ENCODE measurements at regions not wholly inside any gene's neighbourhood (a gene's known extent, or its start where the extent isn't known, plus 50 kb on each side); places are given as distances from the start of the nearest gene placed in this dataset.
"Not testable (repeated sequence)": the region's sequence is repeated elsewhere in the genome, so short reads cannot be mapped to it uniquely, and the experiment has no call there.

DNA sequence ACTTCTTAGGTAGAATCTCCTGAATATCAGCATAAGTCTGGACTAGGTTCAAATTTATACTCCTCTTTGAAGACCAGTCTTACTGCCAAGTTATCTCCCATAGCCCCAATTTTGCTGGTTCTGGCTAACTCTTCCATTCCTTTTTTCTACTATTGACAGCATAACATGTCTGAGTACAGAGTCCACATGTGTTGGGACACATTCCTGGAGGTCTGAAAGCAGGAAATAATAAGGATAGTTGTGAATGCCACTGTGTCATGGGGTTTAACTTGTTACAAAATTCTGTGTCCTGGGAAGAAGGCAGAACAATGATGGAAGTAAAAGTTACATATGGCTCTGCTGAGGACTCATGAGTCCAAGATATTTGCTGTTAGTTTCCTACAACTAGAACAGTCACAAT lies 57.4 kb upstream of the ZBTB20 start:
- no peak for DNase-seq

- DNase-seq = no peak
Observed at GRCh38 chr3:115208066-115208750, 61.1 kb upstream of the ZBTB20 start.

GRCh38 chr3:115211810-115212492 lies 64.9 kb upstream of the ZBTB20 start:
- DNase-seq = no peak

DNA sequence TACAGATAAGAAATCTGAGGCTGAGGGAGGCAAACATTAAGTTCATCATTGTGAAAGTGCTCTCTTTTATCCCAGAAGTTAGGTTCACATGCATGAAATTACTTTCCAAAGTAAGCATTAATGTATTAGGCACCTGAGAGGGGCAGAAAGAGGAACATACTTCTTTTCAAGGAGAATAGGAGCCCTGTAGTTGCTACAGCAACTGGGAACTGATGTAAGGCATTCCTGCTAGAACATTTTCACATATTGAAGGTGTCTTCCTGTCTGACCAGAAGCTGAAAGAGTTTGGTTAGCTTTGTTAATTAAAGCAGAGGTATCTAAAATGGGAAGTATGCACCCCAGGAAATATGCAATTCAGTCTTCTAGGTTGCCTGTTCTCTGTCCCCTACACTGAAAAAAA lies 65.5 kb upstream of the ZBTB20 start:
- DNase-seq = no peak

- not testable (repeated sequence) for DNase-seq
Observed at GRCh38 chr3:115213052-115213451, 66.0 kb upstream of the ZBTB20 start.

DNA sequence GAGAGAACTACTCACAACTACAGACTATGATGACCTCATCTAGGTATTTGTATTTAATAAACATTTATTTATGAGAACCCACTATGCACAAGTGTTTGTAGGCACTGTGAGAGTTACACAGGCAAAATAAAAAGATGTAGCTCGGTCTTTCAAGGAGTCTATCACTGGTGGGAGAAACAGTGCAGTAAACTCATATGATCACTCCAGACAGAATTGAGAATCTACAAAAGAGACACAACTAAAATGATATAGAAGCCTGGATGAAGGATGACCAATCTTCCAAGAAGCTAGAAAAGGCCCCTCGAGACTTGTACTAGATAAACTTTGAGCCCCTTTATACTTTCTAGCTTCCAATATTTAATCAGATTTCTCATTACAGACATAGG lies 70.2 kb upstream of the ZBTB20 start:
- no peak for DNase-seq

- DNase-seq = peak; percentile 50
Observed at GRCh38 chr3:115217678-115218451, 70.8 kb upstream of the ZBTB20 start.

DNA sequence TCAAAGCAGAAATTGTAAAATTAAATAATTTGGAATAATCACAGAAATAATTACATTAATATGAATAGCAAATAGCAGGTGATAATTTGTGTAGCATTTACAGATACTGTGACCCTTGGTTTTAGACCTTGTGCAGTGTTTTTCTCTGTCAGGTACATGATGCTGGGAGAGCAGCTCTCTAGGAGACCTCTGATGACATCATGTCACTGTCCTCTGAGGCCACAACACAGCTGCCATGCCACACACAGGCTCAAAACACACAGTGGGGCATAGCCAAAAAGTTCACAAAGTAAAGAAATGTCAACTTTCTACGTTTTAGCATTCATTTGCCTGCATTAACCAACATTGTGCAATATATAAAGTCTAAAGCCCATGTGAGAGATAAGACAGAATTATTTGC lies 71.8 kb upstream of the ZBTB20 start:
- no peak for DNase-seq

GRCh38 chr3:115224687-115225086 lies 77.6 kb upstream of the ZBTB20 start:
- DNase-seq = no peak

GRCh38 chr3:115226844-115227445 lies 79.9 kb upstream of the ZBTB20 start:
- DNase-seq = no peak

DNA sequence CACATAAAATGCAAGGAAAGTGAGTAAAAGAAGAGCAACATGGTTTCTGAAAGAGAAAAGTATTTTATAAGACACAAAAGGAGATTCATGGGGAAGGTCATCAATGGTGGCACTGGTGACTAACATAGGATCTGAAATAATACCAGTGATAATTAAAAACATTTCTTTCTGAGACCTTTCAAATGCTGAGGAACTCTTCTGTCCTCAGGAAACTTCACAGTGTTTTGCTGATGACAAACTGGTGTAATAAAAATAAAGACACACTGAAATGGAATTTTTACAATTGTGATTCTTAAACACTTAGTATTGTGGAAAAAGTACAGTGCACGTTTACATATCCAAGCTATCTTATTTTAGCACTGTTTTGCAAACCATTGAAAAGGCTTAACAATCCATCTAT lies 80.4 kb upstream of the ZBTB20 start:
- DNase-seq = no peak

DNA sequence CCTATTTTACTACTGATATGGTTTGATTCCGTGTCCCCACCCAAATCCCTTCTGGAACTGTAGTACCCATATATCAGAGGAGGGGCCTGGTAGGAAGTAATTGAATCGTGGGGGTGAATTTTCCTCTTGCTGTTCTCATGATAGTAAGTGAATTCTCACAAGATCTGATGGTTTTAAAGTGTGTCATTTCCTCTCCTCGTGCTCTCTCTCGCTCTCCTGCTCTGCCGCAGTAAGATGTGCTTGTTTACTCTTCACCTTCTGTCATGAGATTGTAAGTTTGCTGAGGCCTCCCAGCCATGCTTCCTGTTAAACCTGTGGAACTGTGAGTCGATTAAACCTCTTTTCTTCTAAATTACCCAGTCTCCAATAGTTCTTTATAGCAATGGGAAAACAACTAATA lies 81.2 kb upstream of the ZBTB20 start:
- no peak for DNase-seq

- no peak for DNase-seq
Observed at GRCh38 chr3:115232167-115232566, 85.1 kb upstream of the ZBTB20 start.

DNA sequence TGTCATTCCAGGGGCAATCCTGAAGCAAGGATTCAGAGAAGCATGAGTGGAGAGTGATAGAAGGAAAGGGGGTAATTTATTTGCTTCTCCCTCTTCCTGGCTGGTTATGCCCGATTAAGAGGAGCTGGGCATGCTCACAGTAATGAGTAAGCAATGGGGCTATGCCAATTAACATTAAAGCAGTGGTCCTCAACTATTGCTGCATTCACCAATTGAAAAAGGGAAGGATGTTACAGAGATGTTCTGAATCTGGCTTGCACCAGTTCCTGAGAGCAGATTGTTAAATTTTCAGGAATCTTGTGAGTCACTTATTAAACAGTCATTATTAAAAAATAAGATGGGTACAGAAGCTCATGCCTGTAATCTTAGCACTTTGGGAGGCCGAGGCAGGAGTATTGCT lies 85.9 kb upstream of the ZBTB20 start:
- DNase-seq = no peak

GRCh38 chr3:115236496-115236895 lies 89.4 kb upstream of the ZBTB20 start:
- no peak for DNase-seq

GRCh38 chr3:115239717-115240116 lies 92.6 kb upstream of the ZBTB20 start:
- peak; percentile 4 for DNase-seq

- no peak for DNase-seq
Observed at GRCh38 chr3:115244350-115244749, 97.3 kb upstream of the ZBTB20 start.

DNA sequence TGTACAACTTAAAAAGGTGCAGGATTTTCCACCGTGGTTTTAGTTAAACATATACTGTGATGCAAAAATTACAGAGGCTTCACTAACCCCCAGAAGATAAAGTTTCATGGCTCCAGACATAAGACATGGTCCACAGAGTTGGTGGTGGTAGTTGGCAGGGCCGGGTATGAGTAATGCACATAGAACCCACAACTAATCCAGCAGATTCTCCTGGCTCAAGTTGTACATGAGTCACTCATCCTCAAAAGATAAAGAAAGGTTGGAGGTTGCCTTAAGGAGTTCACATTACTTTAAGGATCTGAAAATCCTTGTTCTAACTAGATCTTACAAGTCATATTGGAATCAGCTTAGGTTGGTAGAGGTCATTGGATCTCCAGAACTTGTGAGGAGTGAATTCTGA lies 98.3 kb upstream of the ZBTB20 start:
- DNase-seq = no peak

DNA sequence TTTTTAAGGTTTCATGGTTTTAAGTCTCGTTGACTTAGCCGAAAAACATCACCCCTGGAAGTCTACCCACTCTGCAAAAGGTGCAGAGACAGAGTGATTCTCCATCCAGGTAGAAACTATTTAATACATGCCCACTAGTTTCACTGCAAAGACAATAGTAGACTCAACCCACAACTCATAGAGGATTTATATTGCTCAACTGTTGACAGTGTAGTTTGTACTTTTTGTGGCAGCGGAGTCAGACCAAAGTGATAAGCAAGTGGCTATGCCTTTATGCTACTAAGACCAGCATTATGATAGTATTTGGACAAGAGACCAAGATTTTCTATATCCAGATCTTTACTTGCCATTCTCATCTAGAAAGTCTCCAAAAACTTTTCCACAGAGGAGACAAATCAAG lies 98.8 kb upstream of the ZBTB20 start:
- no peak for DNase-seq

DNA sequence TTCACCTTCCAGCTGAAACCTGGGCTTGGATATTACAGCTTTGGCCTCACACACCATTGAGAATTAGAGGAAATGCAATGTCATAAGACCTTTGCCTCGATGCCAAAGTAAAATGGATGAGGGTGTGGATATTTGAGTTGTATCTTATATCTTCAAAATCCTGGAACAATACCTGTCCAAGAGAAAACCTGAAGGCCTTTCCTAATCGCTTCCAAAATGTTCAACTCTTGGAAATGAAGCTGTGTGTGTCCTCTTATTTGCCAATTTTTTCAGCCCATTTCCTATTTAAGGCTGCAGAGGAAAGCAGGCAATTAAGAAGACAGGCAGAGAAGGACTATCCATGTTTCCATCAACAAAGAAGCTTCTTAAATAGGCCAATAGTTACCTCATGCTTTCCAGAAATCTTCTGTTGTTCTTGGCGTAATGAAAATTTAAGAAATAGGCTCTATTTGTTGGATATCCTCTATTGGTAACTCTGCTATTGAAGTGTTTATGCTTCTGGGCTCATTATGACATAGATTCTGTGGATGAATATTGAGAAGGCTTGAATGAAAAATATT lies 99.5 kb upstream of the ZBTB20 start:
- DNase-seq = no peak

DNA sequence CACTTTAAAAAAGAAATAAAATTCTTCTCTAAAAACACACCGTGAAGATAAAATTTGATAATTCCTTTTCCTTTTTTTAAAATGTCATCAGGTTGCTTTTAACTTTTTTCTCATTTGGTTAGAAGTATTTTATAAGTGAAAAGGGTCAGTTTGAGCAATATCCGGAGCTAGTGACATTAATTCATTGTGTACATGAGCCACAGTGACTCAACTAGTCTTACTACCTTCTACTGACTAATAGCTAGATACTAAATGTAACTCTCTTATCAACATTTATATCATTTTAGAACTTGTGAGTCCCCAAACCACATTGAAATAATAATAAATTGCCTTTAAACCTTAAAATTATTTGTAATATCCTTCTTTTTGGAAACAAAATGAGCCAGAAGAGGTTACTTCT lies 101.2 kb upstream of the ZBTB20 start:
- no peak for DNase-seq

DNA sequence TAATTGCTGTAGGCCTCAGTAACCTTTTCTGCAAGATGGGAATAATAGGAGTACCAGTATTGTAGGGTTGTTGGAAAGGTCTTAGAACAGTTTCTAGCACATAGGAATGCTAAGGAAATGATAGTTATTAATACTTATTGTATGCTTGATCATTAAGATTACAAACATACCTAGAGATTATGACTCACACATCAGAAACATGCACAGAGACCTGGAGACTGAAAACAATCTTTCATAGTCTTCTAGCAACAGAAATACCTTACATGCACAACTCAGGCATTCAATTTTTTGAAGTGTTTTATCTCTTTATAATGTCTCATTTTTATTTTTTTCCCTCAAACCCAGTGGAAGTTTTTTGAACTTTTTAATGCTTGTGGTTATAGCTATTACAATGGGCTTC lies 104.4 kb upstream of the ZBTB20 start:
- DNase-seq = no peak

- no peak for DNase-seq
Observed at GRCh38 chr3:115252679-115253078, 105.6 kb upstream of the ZBTB20 start.

All from left kidney (tissue), 1 donor.